HG03196 (cell line): ENCODE measurements at regions not wholly inside any gene's neighbourhood (a gene's known extent, or its start where the extent isn't known, plus 50 kb on each side); places are given as distances from the start of the nearest gene placed in this dataset.
"Not testable (repeated sequence)": the region's sequence is repeated elsewhere in the genome, so short reads cannot be mapped to it uniquely, and the experiment has no call there.

Experiments
- ATAC-seq: cut with Tn5 transposase; IDR thresholded peaks from one replicate; pipeline ENCODE4 v1.9.1; 2021; ENCODE audit not compliant: unreplicated experiment

- no peak for ATAC-seq
Observed at GRCh38 chr10:64534616-64535015, 1013.4 kb downstream of the REEP3 start.

- no peak for ATAC-seq
Observed at GRCh38 chr10:64535131-64535867, 1014.1 kb downstream of the REEP3 start.

GRCh38 chr10:64537112-64537511, 1015.9 kb downstream of the REEP3 start:
- no peak for ATAC-seq

- no peak for ATAC-seq
Observed at GRCh38 chr10:64537928-64538327, 1016.7 kb downstream of the REEP3 start.

GRCh38 chr10:64546073-64546472, 1024.9 kb downstream of the REEP3 start:
- no peak for ATAC-seq

- no peak for ATAC-seq
Observed at GRCh38 chr10:64547168-64547567, 1026.0 kb downstream of the REEP3 start.

- ATAC-seq, result no peak
Observed at GRCh38 chr10:64555666-64556065, 1034.5 kb downstream of the REEP3 start.

- no peak for ATAC-seq
Observed at GRCh38 chr10:64558094-64558835, 1037.1 kb downstream of the REEP3 start.

GRCh38 chr10:64571056-64571455, 1049.9 kb downstream of the REEP3 start:
- no peak for ATAC-seq

GRCh38 chr10:64573623-64574325, 1052.6 kb downstream of the REEP3 start:
- ATAC-seq, result no peak

- no peak for ATAC-seq
Observed at GRCh38 chr10:64574371-64574770, 1053.2 kb downstream of the REEP3 start.

GRCh38 chr10:64576497-64576896, 1055.3 kb downstream of the REEP3 start:
- ATAC-seq, result no peak

GRCh38 chr10:64578757-64579156, 1057.6 kb downstream of the REEP3 start:
- ATAC-seq, result not testable (repeated sequence)

- ATAC-seq, result no peak
Observed at GRCh38 chr10:64586934-64587503, 1065.8 kb downstream of the REEP3 start.

- ATAC-seq, result no peak
Observed at GRCh38 chr10:64594072-64594471, 1072.9 kb downstream of the REEP3 start.

- no peak for ATAC-seq
Observed at GRCh38 chr10:64598600-64598999, 1077.4 kb downstream of the REEP3 start.

- no peak for ATAC-seq
Observed at GRCh38 chr10:64601298-64601697, 1080.1 kb downstream of the REEP3 start.

GRCh38 chr10:64617085-64617484, 1095.9 kb downstream of the REEP3 start:
- no peak for ATAC-seq

GRCh38 chr10:64619102-64619501, 1097.9 kb downstream of the REEP3 start:
- no peak for ATAC-seq

GRCh38 chr10:64626924-64627323, 1105.7 kb downstream of the REEP3 start:
- ATAC-seq, result no peak

- no peak for ATAC-seq
Observed at GRCh38 chr10:64630534-64630933, 1109.3 kb downstream of the REEP3 start.
